ENCODE measurements at regions not wholly inside any gene's neighbourhood (a gene's known extent, or its start where the extent isn't known, plus 50 kb on each side); places are given as distances from the start of the nearest gene placed in this dataset.

DNA sequence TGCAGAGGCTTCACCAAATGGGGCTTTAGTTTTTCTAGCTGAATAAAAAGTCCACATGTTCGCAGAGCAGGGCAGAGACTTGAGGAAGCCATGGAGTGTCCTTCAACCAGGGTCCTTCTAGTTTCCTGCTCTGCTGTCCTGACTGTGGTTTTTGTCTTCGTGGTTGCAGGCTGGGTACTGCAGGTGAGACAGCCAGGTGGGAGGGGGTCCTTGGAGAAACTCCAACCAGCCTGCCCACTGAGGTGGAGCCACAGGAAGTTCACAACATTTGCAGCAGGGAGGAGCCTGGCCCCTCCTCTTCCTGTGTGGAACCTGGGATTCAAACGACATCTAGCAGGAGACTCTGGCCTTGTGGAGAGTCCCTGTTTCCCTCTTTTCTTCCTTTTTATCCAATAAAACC lies 68.8 kb upstream of the MYLIP start:
- H3K4me3 ChIP-seq (ENCODE audit: low read depth, low read length) = no peak overlapping the region
- in situ Hi-C loops (cut with HindIII; ENCODE audit: low sequenced_read_pairs) = no loop called here
- no peak for DNase-seq (ENCODE audit: low read depth, low spot score)
- TF ChIP-seq, protein P1, sequence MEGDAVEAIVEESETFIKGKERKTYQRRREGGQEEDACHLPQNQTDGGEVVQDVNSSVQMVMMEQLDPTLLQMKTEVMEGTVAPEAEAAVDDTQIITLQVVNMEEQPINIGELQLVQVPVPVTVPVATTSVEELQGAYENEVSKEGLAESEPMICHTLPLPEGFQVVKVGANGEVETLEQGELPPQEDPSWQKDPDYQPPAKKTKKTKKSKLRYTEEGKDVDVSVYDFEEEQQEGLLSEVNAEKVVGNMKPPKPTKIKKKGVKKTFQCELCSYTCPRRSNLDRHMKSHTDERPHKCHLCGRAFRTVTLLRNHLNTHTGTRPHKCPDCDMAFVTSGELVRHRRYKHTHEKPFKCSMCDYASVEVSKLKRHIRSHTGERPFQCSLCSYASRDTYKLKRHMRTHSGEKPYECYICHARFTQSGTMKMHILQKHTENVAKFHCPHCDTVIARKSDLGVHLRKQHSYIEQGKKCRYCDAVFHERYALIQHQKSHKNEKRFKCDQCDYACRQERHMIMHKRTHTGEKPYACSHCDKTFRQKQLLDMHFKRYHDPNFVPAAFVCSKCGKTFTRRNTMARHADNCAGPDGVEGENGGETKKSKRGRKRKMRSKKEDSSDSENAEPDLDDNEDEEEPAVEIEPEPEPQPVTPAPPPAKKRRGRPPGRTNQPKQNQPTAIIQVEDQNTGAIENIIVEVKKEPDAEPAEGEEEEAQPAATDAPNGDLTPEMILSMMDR (IDR thresholded peaks at IDR 0.05; ENCODE audit: low read depth, low read length) = no peak

DNA sequence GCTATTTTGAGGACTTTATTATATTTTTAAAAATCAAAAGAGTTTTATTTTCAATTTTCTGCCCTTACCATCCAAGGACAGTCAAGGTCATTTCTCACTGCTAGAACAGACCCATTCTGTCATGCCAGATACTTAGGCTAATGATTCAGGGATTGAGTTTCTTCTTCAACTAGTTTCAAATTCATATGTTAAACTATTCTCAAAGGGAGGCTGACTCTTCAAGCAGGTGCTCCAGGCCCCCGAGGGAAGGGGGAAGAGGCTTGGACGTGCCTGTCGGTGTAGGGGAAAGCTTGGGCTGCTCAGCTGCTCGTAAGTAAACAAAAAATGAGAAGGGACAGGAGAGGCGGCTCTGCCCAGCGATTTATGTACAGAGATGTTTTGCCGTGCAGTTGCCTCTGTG lies 69.4 kb upstream of the MYLIP start:
- TF ChIP-seq, protein P1 (IDR thresholded peaks at IDR 0.05; ENCODE audit: low read depth, low read length) = no peak
- in situ Hi-C loops (cut with HindIII; ENCODE audit: low sequenced_read_pairs) = no loop called here
- H3K4me3 ChIP-seq (ENCODE audit: low read depth, low read length) = no peak overlapping the region
- DNase-seq (ENCODE audit: low read depth, low spot score) = no peak

DNA sequence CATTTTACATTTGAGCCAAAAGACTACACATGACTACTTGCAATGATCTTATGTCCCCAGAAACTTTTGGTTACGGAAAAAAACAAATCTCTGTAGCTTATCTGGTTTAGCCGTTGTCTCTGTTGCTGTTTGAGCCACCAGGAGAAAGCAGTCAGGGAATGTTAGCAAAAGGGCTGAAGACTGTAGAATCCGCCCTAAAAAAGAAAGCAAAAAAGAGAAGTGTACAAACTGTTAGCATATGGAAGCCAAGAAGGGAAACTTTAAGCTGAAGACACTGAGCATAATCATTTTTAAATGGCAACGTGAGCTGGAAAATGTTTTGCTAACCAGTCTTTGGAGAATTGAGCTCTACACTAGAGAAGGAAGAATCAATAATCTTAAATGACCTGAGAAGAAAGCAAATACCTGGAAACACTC lies 69.9 kb upstream of the MYLIP start:
- no peak overlapping the region for H3K4me3 ChIP-seq (ENCODE audit: low read depth, low read length)
- DNase-seq (ENCODE audit: low read depth, low spot score) = no peak
- in situ Hi-C loops (cut with HindIII; ENCODE audit: low sequenced_read_pairs) = no loop called here
- TF ChIP-seq, protein P1 (IDR thresholded peaks at IDR 0.05; ENCODE audit: low read depth, low read length) = no peak

DNA sequence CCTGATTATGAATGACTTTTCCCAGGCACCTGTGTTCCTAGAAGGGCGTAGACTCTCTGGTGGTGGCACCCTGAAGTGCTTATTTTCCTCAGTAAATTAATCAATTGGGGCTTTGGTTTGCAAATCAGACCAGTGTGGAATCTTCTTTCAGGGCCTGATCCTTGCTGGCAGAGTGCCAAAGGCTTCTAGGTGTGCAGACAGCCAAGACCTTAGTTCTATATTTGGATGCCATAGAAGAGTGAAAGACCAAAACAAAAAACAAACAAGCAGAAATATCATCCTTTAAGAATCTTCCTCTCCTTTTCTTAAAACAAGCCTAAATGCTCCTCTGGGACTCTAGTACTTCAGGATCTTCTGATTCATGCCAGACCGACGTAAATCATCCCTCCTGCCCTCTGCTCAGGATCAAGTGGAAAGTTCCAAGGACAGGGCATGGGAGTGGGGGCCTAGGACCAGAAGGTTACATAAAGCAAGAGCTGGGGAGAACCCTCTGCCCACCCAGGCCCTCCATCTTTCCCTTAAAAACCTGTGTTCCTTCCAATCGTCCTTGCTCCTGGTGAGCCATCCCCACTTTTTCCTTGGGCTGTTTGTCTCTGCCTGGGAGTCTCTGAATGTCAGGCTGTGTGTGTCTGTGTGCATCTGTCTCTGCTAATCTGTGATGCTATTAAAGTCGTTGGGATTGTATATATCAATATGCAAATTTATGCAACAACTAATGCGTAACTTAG lies 70.5 kb upstream of the MYLIP start:
- DNase-seq (ENCODE audit: low read depth, low spot score) = no peak
- in situ Hi-C loops (cut with HindIII; ENCODE audit: low sequenced_read_pairs) = no loop called here
- TF ChIP-seq, protein P1 (IDR thresholded peaks at IDR 0.05; ENCODE audit: low read depth, low read length) = no peak
- no peak overlapping the region for H3K4me3 ChIP-seq (ENCODE audit: low read depth, low read length)

DNA sequence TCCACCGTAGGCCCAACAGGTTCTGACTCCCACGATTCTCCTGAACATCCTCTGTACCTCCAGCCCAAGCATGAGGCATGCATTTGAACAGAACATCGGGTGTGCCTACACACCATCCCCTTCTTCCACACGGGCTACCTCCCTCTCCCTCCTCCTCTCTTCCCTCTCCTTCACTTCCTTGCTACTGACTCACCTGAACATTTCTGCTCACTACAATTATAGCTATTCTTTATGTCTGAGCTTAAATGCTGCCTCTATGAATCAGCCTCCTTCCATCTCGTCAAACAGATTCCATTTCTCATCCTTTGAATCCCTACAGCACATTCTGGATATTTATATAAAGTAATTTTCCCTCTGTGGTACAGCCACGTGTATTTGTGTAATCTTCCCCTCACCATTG lies 71.4 kb upstream of the MYLIP start:
- DNase-seq (ENCODE audit: low read depth, low spot score) = no peak
- H3K4me3 ChIP-seq (ENCODE audit: low read depth, low read length) = no peak overlapping the region
- TF ChIP-seq, protein P1 (IDR thresholded peaks at IDR 0.05; ENCODE audit: low read depth, low read length) = no peak
- in situ Hi-C loops (cut with HindIII; ENCODE audit: low sequenced_read_pairs) = no loop called here

DNA sequence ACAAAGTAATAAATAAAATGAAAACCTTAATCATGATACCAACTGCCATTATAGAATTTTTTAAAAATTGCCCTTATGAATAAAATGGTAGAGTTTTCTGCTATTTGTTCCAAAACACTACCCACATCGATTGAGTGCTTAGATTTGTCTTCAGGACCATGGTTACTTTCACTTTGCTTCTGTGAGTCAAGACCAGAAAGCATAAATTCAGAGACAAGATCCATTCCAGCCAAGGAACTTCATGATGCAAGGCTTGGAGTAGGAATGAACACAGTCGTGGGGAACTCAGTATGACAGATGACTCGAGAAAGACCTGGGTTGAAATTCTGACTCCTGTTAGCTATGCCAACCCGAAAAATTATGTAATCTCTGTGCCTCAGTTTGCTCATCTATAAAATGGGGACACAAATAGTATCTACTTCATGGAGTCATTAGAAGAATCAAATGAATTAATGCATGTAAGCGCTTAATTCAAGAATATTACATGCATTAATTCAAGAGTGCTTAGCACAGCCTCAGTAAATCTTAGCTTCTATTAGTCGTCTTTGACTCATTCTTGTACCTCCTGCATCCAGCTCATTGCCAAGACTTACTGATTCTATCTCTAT lies 72.5 kb upstream of the MYLIP start:
- in situ Hi-C loops (cut with HindIII; ENCODE audit: low sequenced_read_pairs) = no loop called here
- no peak for DNase-seq (ENCODE audit: low read depth, low spot score)
- TF ChIP-seq, protein P1 (IDR thresholded peaks at IDR 0.05; ENCODE audit: low read depth, low read length) = no peak
- no peak overlapping the region for H3K4me3 ChIP-seq (ENCODE audit: low read depth, low read length)

Measured in astrocyte of the spinal cord (primary cell).